Osteocyte (in vitro differentiated cells): ENCODE measurements at regions not wholly inside any gene's neighbourhood (a gene's known extent, or its start where the extent isn't known, plus 50 kb on each side); places are given as distances from the start of the nearest gene placed in this dataset.

Source experiments
- DNase-seq: peaks from one replicate; pipeline ENCODE4 v3.0.0; 2021; ENCODE audit warnings: mixed read lengths; ENCODE audit not compliant: unreplicated experiment; ENCODE audit errors: extremely low spot score
- H3K27ac Mint-ChIP-seq: one replicate; pipeline ENCODE4 v1.8.0; 2021; ENCODE audit warnings: mild to moderate bottlenecking, mixed read lengths; ENCODE audit not compliant: unreplicated experiment
- H3K27me3 Mint-ChIP-seq: one replicate; pipeline ENCODE4 v1.8.0; 2021; ENCODE audit warnings: mixed read lengths; ENCODE audit not compliant: unreplicated experiment
- H3K36me3 Mint-ChIP-seq: one replicate; pipeline ENCODE4 v1.8.0; 2021; ENCODE audit warnings: mixed read lengths; ENCODE audit not compliant: unreplicated experiment
- H3K4me1 Mint-ChIP-seq: one replicate; pipeline ENCODE4 v1.8.0; 2021; ENCODE audit warnings: mixed read lengths; ENCODE audit not compliant: unreplicated experiment
- H3K4me3 Mint-ChIP-seq: one replicate; pipeline ENCODE4 v1.8.0; 2021; ENCODE audit warnings: mild to moderate bottlenecking, moderate library complexity, mixed read lengths; ENCODE audit not compliant: unreplicated experiment
- H3K9me3 Mint-ChIP-seq: one replicate; pipeline ENCODE4 v1.8.0; 2021; ENCODE audit warnings: mixed read lengths; ENCODE audit not compliant: unreplicated experiment
- TF ChIP-seq, protein P1 (sequence below): fragments of 200-600 bp; sonication (generic); IDR thresholded peaks from 2 replicates; pipeline ENCODE4 v1.5.0; 2021; ENCODE audit warnings: antibody characterized with exemption, mild to moderate bottlenecking, moderate library complexity

GRCh38 chr9:22232971-22233370 is 213.7 kb upstream of the DMRTA1 start:
- Mint-ChIP-seq H3K27me3 (no peaks in the 10 kb centered on the region), H3K36me3 (peaks cover 17% of the 10 kb centered on the region), H3K4me3 (no peak overlapping the region), H3K27ac (no peak overlapping the region), H3K9me3 (peaks cover 36% of the 10 kb centered on the region), H3K4me1 (peaks cover 7% of the 10 kb centered on the region)
- TF ChIP-seq, protein P1, sequence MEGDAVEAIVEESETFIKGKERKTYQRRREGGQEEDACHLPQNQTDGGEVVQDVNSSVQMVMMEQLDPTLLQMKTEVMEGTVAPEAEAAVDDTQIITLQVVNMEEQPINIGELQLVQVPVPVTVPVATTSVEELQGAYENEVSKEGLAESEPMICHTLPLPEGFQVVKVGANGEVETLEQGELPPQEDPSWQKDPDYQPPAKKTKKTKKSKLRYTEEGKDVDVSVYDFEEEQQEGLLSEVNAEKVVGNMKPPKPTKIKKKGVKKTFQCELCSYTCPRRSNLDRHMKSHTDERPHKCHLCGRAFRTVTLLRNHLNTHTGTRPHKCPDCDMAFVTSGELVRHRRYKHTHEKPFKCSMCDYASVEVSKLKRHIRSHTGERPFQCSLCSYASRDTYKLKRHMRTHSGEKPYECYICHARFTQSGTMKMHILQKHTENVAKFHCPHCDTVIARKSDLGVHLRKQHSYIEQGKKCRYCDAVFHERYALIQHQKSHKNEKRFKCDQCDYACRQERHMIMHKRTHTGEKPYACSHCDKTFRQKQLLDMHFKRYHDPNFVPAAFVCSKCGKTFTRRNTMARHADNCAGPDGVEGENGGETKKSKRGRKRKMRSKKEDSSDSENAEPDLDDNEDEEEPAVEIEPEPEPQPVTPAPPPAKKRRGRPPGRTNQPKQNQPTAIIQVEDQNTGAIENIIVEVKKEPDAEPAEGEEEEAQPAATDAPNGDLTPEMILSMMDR: no peak
- no peak for DNase-seq

- TF ChIP-seq, protein P1: no peak
- peak overlapping the region; percentile 4 for H3K4me3 Mint-ChIP-seq
- H3K27ac Mint-ChIP-seq: peak overlapping the region; percentile 82
- peaks cover 12% of the 10 kb centered on the region for H3K27me3 Mint-ChIP-seq
- peaks cover 35% of the 10 kb centered on the region for H3K4me1 Mint-ChIP-seq
- H3K9me3 Mint-ChIP-seq: peaks cover 14% of the 10 kb centered on the region
- no peak for DNase-seq
- no peaks in the 10 kb centered on the region for H3K36me3 Mint-ChIP-seq
Observed at GRCh38 chr9:22237497-22238363, 208.9 kb upstream of the DMRTA1 start.

GRCh38 chr9:22238809-22239684 is 207.6 kb upstream of the DMRTA1 start:
- Mint-ChIP-seq H3K4me3 (peak overlapping the region; percentile 27), H3K9me3 (peaks cover 6% of the 10 kb centered on the region), H3K27me3 (peaks cover 21% of the 10 kb centered on the region), H3K36me3 (no peaks in the 10 kb centered on the region), H3K4me1 (peaks cover 35% of the 10 kb centered on the region), H3K27ac (peak overlapping the region; percentile 82)
- no peak for DNase-seq
- TF ChIP-seq, protein P1: peak; percentile 67

GRCh38 chr9:22240619-22241018 is 206.0 kb upstream of the DMRTA1 start:
- peaks cover 25% of the 10 kb centered on the region for H3K27me3 Mint-ChIP-seq
- H3K9me3 Mint-ChIP-seq: no peaks in the 10 kb centered on the region
- peaks cover 35% of the 10 kb centered on the region for H3K4me1 Mint-ChIP-seq
- H3K27ac Mint-ChIP-seq: no peak overlapping the region
- H3K36me3 Mint-ChIP-seq: no peaks in the 10 kb centered on the region
- no peak overlapping the region for H3K4me3 Mint-ChIP-seq
- DNase-seq: no peak
- TF ChIP-seq, protein P1: no peak

- Mint-ChIP-seq H3K4me1 (peaks cover 35% of the 10 kb centered on the region), H3K27ac (no peak overlapping the region), H3K9me3 (no peaks in the 10 kb centered on the region), H3K27me3 (peaks cover 26% of the 10 kb centered on the region), H3K36me3 (no peaks in the 10 kb centered on the region), H3K4me3 (no peak overlapping the region)
- DNase-seq: no peak
- TF ChIP-seq, protein P1: no peak
Observed at GRCh38 chr9:22241024-22241423, 205.6 kb upstream of the DMRTA1 start.
